RWPE1 (cell line): ENCODE measurements at regions not wholly inside any gene's neighbourhood (a gene's known extent, or its start where the extent isn't known, plus 50 kb on each side); places are given as distances from the start of the nearest gene placed in this dataset.

Source experiments
- CTCF ChIA-PET: fragments of 350-600 bp; sonication (Branson Sonifier 250); formaldehyde crosslinking; extraction: SDS; loops from one replicate; lab custom pipeline; 2021; lab: Yijun Ruan, JAX
- POLR2A ChIA-PET: fragments of 400-600 bp; formaldehyde crosslinking; extraction: SDS; loops from one replicate; lab custom pipeline; 2020; ENCODE audit warnings: antibody characterized with exemption; ENCODE audit not compliant: low non-redundant PET; lab: Yijun Ruan, JAX
- DNase-seq: peaks from one replicate; pipeline ENCODE4 v3.0.0; 2012; ENCODE audit warnings: low spot score
- H3K27ac ChIP-seq: fragments of 450-650 bp; 2 replicates; pipeline ENCODE4 v1.5.1; 2017
- CTCF ChIP-seq: fragments of 450-650 bp; conservative IDR thresholded peaks from 2 replicates; pipeline ENCODE4 v1.5.1; 2017; ENCODE audit warnings: low read depth, mild to moderate bottlenecking

GRCh38 chrX:74251006-74251930, 52.7 kb upstream of the ZCCHC13 start:
- no peak overlapping the region for H3K27ac ChIP-seq
- no peak for TF ChIP-seq CTCF
- POLR2A ChIA-PET = no interaction called here
- no peak for DNase-seq
- CTCF ChIA-PET = no interaction called here

- POLR2A ChIA-PET = no interaction called here
- H3K27ac ChIP-seq = no peak overlapping the region
- DNase-seq = no peak
- no peak for TF ChIP-seq CTCF
- CTCF ChIA-PET = no interaction called here
Observed at GRCh38 chrX:74250574-74250973, 53.4 kb upstream of the ZCCHC13 start.

- no peak overlapping the region for H3K27ac ChIP-seq
- TF ChIP-seq CTCF = no peak
- no peak for DNase-seq
- ChIA-PET POLR2A (no interaction called here), CTCF (interaction anchor here (0.6 kb wide), 1 partner anchor 1498 kb away, joined by 6 read pairs; no protein-coding TSS in a partner anchor)
Observed at GRCh38 chrX:74249963-74250362, 54.0 kb upstream of the ZCCHC13 start.

DNA sequence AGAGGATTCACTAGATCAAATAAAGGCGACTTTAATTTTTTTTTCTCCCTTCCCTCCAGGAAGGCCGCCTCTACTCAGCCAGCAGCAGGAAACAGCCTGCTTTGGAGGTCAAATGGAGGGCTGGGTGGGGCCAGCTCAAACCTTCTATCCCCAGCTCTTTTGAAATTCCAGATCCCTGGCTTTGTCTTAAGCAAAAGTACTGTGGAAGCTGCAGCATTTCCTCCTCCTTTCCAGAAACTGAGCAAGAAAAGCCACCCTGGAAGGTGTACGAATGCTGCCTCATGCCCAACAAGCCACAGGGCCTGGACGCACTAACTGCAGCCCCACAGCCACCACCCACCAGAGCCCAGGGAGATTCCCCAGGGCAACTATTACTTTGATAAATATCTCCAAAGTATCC, 55.1 kb upstream of the ZCCHC13 start:
- POLR2A ChIA-PET = no interaction called here
- peak overlapping the region; percentile 69 for H3K27ac ChIP-seq
- no peak for TF ChIP-seq CTCF
- DNase-seq = no peak
- CTCF ChIA-PET = no interaction called here

DNA sequence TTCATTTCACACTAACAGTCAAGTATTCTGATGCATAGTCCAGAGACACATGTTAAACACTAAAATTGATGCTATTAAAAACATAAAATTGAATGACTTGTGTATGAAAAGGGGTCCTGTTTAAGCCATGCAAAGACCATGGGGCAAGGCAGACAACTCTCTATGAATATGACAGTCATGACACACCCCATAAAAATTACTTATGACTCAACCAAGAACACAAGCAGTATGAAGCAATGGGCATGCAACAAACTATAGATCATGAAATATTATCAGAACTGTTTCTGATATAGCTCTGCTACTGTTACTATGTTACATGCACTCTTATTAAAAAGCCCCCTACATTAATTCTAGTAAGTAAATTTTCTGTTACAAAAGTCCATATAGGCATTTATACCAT, 57.5 kb upstream of the ZCCHC13 start:
- ChIA-PET POLR2A (no interaction called here), CTCF (no interaction called here)
- no peak for DNase-seq
- TF ChIP-seq CTCF = no peak
- H3K27ac ChIP-seq = no peak overlapping the region

DNA sequence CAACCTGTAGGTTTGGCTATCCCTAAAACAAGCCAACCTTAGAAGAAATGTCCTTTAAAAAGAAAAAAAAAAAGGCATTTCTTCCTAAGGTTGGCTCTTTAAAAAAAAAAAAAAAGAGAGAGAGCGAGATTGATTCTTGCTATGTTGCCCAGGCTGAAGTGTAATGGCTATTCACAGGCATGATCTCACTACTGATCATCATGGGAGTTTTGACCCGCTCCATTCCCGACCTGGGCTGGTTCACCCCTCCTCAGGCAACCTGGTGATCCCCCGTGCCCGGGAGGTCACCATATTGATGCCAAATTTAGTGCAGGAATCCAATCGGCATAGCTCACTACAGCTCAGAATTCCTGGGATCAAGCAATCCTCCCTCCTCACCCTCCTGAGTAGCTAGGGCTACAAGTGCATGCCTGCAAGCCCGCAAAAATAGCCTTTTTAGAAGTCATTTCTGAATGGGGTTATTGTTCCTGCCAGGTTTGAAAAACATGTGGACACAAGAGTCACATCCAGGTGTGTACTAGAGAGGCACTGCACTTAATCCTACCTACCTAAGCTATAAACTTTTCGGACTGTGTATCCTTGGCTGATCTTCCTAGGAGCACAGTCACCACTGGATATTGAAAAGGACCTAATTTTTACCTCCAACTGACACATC, 61.4 kb upstream of the ZCCHC13 start:
- ChIA-PET POLR2A (no interaction called here), CTCF (no interaction called here)
- no peak for DNase-seq
- no peak overlapping the region for H3K27ac ChIP-seq
- no peak for TF ChIP-seq CTCF
